PC-3 (cell line): ENCODE measurements at regions not wholly inside any gene's neighbourhood (a gene's known extent, or its start where the extent isn't known, plus 50 kb on each side); places are given as distances from the start of the nearest gene placed in this dataset.

Experiments used
- ATAC-seq: fragments of 200-7000 bp; cut with Tn5 transposase; 2 replicates; pipeline ENCODE4 v1.9.1; 2020; ENCODE audit warnings: mild to moderate bottlenecking, moderate library complexity
- BruUV-seq: library from RNA; stranded (reverse); fragments of 400-500 nt; replicated peaks from 2 replicates; lab custom pipeline; 2021; lab: Mats Ljungman, UMichigan
- CTCF ChIA-PET: fragments of 300-600 bp; sonication (Branson Sonifier 250); formaldehyde crosslinking; loops from one replicate; lab custom pipeline; 2022; ENCODE audit warnings: antibody characterized with exemption; lab: Charles Lee
- POLR2A ChIA-PET: fragments of 300-600 bp; sonication (Branson Sonifier 250); formaldehyde crosslinking; loops from one replicate; lab custom pipeline; 2022; ENCODE audit warnings: antibody characterized with exemption; ENCODE audit not compliant: unreplicated experiment; lab: Charles Lee
- DNase-seq: peaks from one replicate; pipeline ENCODE4 v3.0.0-alpha.2; 2015
- H2AFZ ChIP-seq: fragments of 300-600 bp; sonication (generic); 2 replicates; pipeline ENCODE4 v1.6.0; 2016; ENCODE audit warnings: antibody characterized with exemption, low read length
- H3F3A ChIP-seq: fragments of 300-600 bp; sonication (generic); one replicate; pipeline ENCODE4 v1.6.0; 2017; ENCODE audit warnings: antibody characterized with exemption, low read length, control low read depth, mild to moderate bottlenecking; ENCODE audit not compliant: unreplicated experiment
- H3K27ac ChIP-seq: fragments of 300-600 bp; sonication (generic); 2 replicates; pipeline ENCODE4 v1.5.1; 2016; ENCODE audit warnings: mild to moderate bottlenecking, low read length
- H3K27me3 ChIP-seq: fragments of 300-600 bp; sonication (generic); 2 replicates; pipeline ENCODE4 v1.6.1; 2016; ENCODE audit warnings: low read length, mixed read lengths
- H3K36me3 ChIP-seq: fragments of 300-600 bp; sonication (generic); 2 replicates; pipeline ENCODE4 v1.6.1; 2016; ENCODE audit warnings: low read depth, mixed run types, low read length, mixed read lengths
- H3K4me1 ChIP-seq: fragments of 300-600 bp; sonication (generic); 2 replicates; pipeline ENCODE4 v1.5.1; 2016; ENCODE audit warnings: low read length; ENCODE audit not compliant: insufficient read depth
- H3K4me2 ChIP-seq: fragments of 300-600 bp; sonication (generic); 2 replicates; pipeline ENCODE4 v1.6.0; 2016; ENCODE audit warnings: low read length
- H3K4me3 ChIP-seq: fragments of 300-600 bp; sonication (generic); 2 replicates; pipeline ENCODE4 v1.5.1; 2016; ENCODE audit warnings: mild to moderate bottlenecking, low read length, mixed read lengths
- H3K79me2 ChIP-seq: fragments of 300-600 bp; sonication (generic); 2 replicates; pipeline ENCODE4 v1.6.1; 2017; ENCODE audit warnings: low read length, mixed read lengths
- H3K9ac ChIP-seq: fragments of 300-600 bp; sonication (generic); 2 replicates; pipeline ENCODE4 v1.6.0; 2016; ENCODE audit warnings: mild to moderate bottlenecking, low read length
- H3K9me2 ChIP-seq: fragments of 300-600 bp; sonication (generic); replicated peaks from 2 replicates; pipeline ENCODE4 v1.6.1; 2016; ENCODE audit warnings: mixed run types, low read length, mixed read lengths
- H3K9me3 ChIP-seq: fragments of 300-600 bp; sonication (generic); 2 replicates; pipeline ENCODE4 v1.6.1; 2016; ENCODE audit warnings: low read length, mixed read lengths
- H4K20me1 ChIP-seq: fragments of 300-600 bp; sonication (generic); 2 replicates; pipeline ENCODE4 v1.6.1; 2016; ENCODE audit warnings: low read length, mixed read lengths
- CTCF ChIP-seq: fragments of 300-600 bp; sonication (generic); conservative IDR thresholded peaks from 2 replicates; pipeline ENCODE4 v1.5.1; 2017; ENCODE audit warnings: antibody characterized with exemption, low read depth, mild to moderate bottlenecking, low read length
- EZH2 ChIP-seq: fragments of 300-600 bp; sonication (generic); IDR thresholded peaks from one replicate; pipeline ENCODE4 v1.6.1; 2017; ENCODE audit warnings: antibody characterized with exemption, mild to moderate bottlenecking, low read length; ENCODE audit not compliant: unreplicated experiment
- EZH2phosphoT487 ChIP-seq: fragments of 300-600 bp; sonication (generic); IDR thresholded peaks from 2 replicates; pipeline ENCODE4 v1.6.1; 2018; ENCODE audit warnings: mild to moderate bottlenecking, antibody characterized with exemption, low read length, borderline replicate concordance
- intact Hi-C: fragments of 100-400 bp; cut with micrococcal nuclease; formaldehyde crosslinking; loops from 2 replicates; pipeline ENCODE4 v1.9.0; 2023

GRCh38 chr13:29909975-29910674 lies 59.7 kb upstream of the UBL3 start:
- Histone ChIP-seq H3K4me2 (no peak overlapping the region; the same call in 1 of the 2 replicates), H3K4me1 (peaks cover 32% of the 10 kb centered on the region), H3F3A (no peaks in the 10 kb centered on the region), H3K9ac (no peak overlapping the region), H3K79me2 (no peaks in the 10 kb centered on the region), H3K36me3 (no peaks in the 10 kb centered on the region), H3K9me3 (no peaks in the 10 kb centered on the region), H3K27ac (peak overlapping the region; percentile 19), H2AFZ (no peak overlapping the region), H3K4me3 (no peak overlapping the region), H3K9me2 (no peaks in the 10 kb centered on the region), H3K27me3 (no peaks in the 10 kb centered on the region), H4K20me1 (no peaks in the 10 kb centered on the region)
- DNase-seq (peak; percentile 63), ATAC-seq (peak; percentile 59)
- intact Hi-C loops = loop anchor here (5.0 kb wide), 1 partner anchor 63 kb away; no protein-coding TSS in a partner anchor
- BruUV-seq = no TSS peak
- TF ChIP-seq EZH2 (no peak), EZH2phosphoT487 (no peak), CTCF (no peak)
- CTCF ChIA-PET = no interaction called here
- POLR2A ChIA-PET = no interaction called here

GRCh38 chr13:29909081-29909730 lies 58.8 kb upstream of the UBL3 start:
- H3K9ac ChIP-seq = no peak overlapping the region
- intact Hi-C loops = loop anchor here (5.0 kb wide), 1 partner anchor 62 kb away; no protein-coding TSS in a partner anchor
- H3K9me2 ChIP-seq = no peaks in the 10 kb centered on the region
- H3K27me3 ChIP-seq = no peaks in the 10 kb centered on the region
- BruUV-seq = no TSS peak
- H3K4me3 ChIP-seq = no peak overlapping the region
- H2AFZ ChIP-seq = no peak overlapping the region
- POLR2A ChIA-PET = no interaction called here
- H3K4me1 ChIP-seq = peaks cover 32% of the 10 kb centered on the region
- DNase-seq (no peak), ATAC-seq (no peak)
- no peaks in the 10 kb centered on the region for H3K79me2 ChIP-seq
- CTCF ChIA-PET = interaction anchor here (0.6 kb wide), 1 partner anchor 12 kb away, joined by 5 read pairs; no protein-coding TSS in a partner anchor
- H4K20me1 ChIP-seq = no peaks in the 10 kb centered on the region
- H3K4me2 ChIP-seq = no peak overlapping the region
- H3F3A ChIP-seq = no peaks in the 10 kb centered on the region
- no peaks in the 10 kb centered on the region for H3K36me3 ChIP-seq
- no peak for TF ChIP-seq CTCF
- no peak for TF ChIP-seq EZH2phosphoT487
- TF ChIP-seq EZH2 = no peak
- no peak overlapping the region for H3K27ac ChIP-seq
- H3K9me3 ChIP-seq = no peaks in the 10 kb centered on the region
